ENCODE measurements at regions not wholly inside any gene's neighbourhood (a gene's known extent, or its start where the extent isn't known, plus 50 kb on each side); places are given as distances from the start of the nearest gene placed in this dataset.

- Histone ChIP-seq H3K4me3 (ENCODE audit: extremely low read depth in 1 of 4, insufficient read depth in 2 of 4, low read depth in 3 of 4, low read length in 4 of 4) (no peak overlapping the region), H2BK20ac (ENCODE audit: low read length) (no peak overlapping the region), H3K23me2 (ENCODE audit: low read depth, low read length) (peaks cover 3% of the 10 kb centered on the region; the same call in 1 of the 2 replicates), H3K56ac (replicated peaks; ENCODE audit: insufficient read length, low read depth, low read length) (no peak overlapping the region), H3K79me2 (ENCODE audit: control insufficient read depth in 1 of 2, insufficient read depth in 2 of 2, low read length in 2 of 2) (no peaks in the 10 kb centered on the region), H2BK120ac (replicated peaks; ENCODE audit: low read depth, low read length) (no peak overlapping the region), H2AK5ac (ENCODE audit: low read depth, low read length) (no peak overlapping the region), H3K4me1 (replicated peaks in 1 of 4; ENCODE audit: control insufficient read depth in 3 of 4, insufficient read depth in 4 of 4, low read length in 3 of 4) (peaks cover 0 to 12% (median 4%) of the 10 kb centered on the region in 4 experiments; a peak in 3 of 7 replicates), H3K27me3 (replicated peaks in 1 of 4; ENCODE audit: control insufficient read depth in 3 of 4, extremely low read depth in 1 of 4, insufficient read depth in 3 of 4, low read length in 3 of 4) (no peaks in the 10 kb centered on the region), H4K20me1 (replicated peaks in 1 of 2; ENCODE audit: control insufficient read depth in 1 of 2, insufficient read depth in 2 of 2, low read length in 2 of 2) (no peaks in the 10 kb centered on the region), H3K36me3 (ENCODE audit: control insufficient read depth in 2 of 4, insufficient read depth in 4 of 4, low read length in 3 of 4) (no peaks in the 10 kb centered on the region), H3K9me3 (ENCODE audit: insufficient read depth in 2 of 2, low read depth in 1 of 2, low read length in 1 of 2) (no peaks in the 10 kb centered on the region), H3K4ac (replicated peaks; ENCODE audit: insufficient read length, low read depth, low read length) (no peak overlapping the region), H3K14ac (ENCODE audit: insufficient read length) (no peak overlapping the region), H3K4me2 (ENCODE audit: insufficient read depth in 1 of 2, low read depth in 2 of 2, low read length in 2 of 2) (peak overlapping the region; percentile 25 to 37; a peak in 3 of 4 replicates), H2BK15ac (ENCODE audit: low read length) (no peak overlapping the region), H4K5ac (ENCODE audit: insufficient read length, low read depth, low read length) (no peak overlapping the region), H3K9ac (replicated peaks in 1 of 4; ENCODE audit: extremely low read depth in 1 of 4, low read depth in 3 of 4, low read length in 3 of 4) (no peak overlapping the region), H3K79me1 (ENCODE audit: low read depth, low read length) (no peaks in the 10 kb centered on the region), H2AFZ (ENCODE audit: low read length) (no peak overlapping the region), H4K8ac (ENCODE audit: extremely low read depth, insufficient read depth, low read length) (no peak overlapping the region), H4K91ac (replicated peaks; ENCODE audit: insufficient read length, low read length) (no peak overlapping the region), H2BK12ac (ENCODE audit: low read depth, low read length) (no peak overlapping the region), H2BK5ac (ENCODE audit: low read depth, low read length) (no peak overlapping the region), H3K23ac (ENCODE audit: insufficient read length) (no peak overlapping the region), H3K18ac (ENCODE audit: extremely low read depth, low read length) (no peak overlapping the region), H3K27ac (ENCODE audit: low read depth, low read length) (no peak overlapping the region)
- peak; percentile 60 for FAIRE-seq
- peak in 1 of 2 experiments; percentile 58 for DNase-seq (ENCODE audit: low read depth in 1 of 2, low spot score in 2 of 2)
- 74% methylated on average over 4 of the region's 4 CpGs; no CpG with 5 or more reads in 1 of the 2 experiments for WGBS, 2 experiments (ENCODE audit: extremely low coverage in 1 of 2, insufficient coverage in 1 of 2, insufficient read length in 1 of 2, insufficient replicate concordance in 2 of 2, low coverage in 1 of 2, low lambda C conversion rate in 2 of 2, missing lambda C conversion rate in 1 of 2)
- ChIA-PET CTCF (ENCODE audit: partially characterized antibody) (interaction anchor here (1.5 kb wide), 1 partner anchor 77 kb away, joined by 3 read pairs; no protein-coding TSS in a partner anchor), POLR2A (ENCODE audit: partially characterized antibody) (interaction anchor here (0.6 to 1.4 kb wide), 2 partner anchors 9 to 11 kb away, joined by 3 read pairs; no protein-coding TSS in a partner anchor)
- TF ChIP-seq NANOG (IDR thresholded peaks at IDR 0.05; ENCODE audit: insufficient read depth, low read depth, low read length, poor library complexity, severe bottlenecking) (no peak), POLR2A (IDR thresholded peaks at IDR 0.05; ENCODE audit: control extremely low read depth in 1 of 2, low read depth in 2 of 2, low read length in 2 of 2) (no peak), RFX5 (IDR thresholded peaks at IDR 0.05; ENCODE audit: borderline replicate concordance, low read depth, low read length) (no peak), BACH1 (IDR thresholded peaks at IDR 0.05; ENCODE audit: low read length) (no peak), CTCF (IDR thresholded peaks at IDR 0.05; ENCODE audit: control extremely low read depth in 1 of 3, insufficient read depth in 1 of 3, low read depth in 1 of 3, low read length in 3 of 3) (no peak), SUZ12 (IDR thresholded peaks at IDR 0.05; ENCODE audit: low read length) (no peak), POLR2AphosphoS5 (IDR thresholded peaks at IDR 0.05; ENCODE audit: low read depth, low read length) (no peak), POU5F1 (IDR thresholded peaks at IDR 0.05; ENCODE audit: low read depth, low read length) (no peak), BCL11A (IDR thresholded peaks at IDR 0.05; ENCODE audit: low read depth in 2 of 2, low read length in 2 of 2) (no peak), JUN (IDR thresholded peaks at IDR 0.05; ENCODE audit: low read depth, low read length) (no peak), SIN3A (conservative IDR thresholded peaks at IDR 0.05 in 1 of 2, IDR thresholded peaks at IDR 0.05 in 1 of 2; ENCODE audit: low read depth in 1 of 2, low read length in 2 of 2) (no peak)
These were observed 290.4 kb downstream of the CSNK1G3 start for GRCh38 chr5:123802298-123802951.

All from H1 (cell line).